Stromal cell of bone marrow (primary cell): ENCODE measurements at regions not wholly inside any gene's neighbourhood (a gene's known extent, or its start where the extent isn't known, plus 50 kb on each side); places are given as distances from the start of the nearest gene placed in this dataset.

ENCODE experiments used
- DNase-seq: peaks from one replicate; pipeline ENCODE4 v3.0.0-alpha.2; 2012; ENCODE audit warnings: low read depth

GRCh38 chr9:120212853-120213200, 367.1 kb downstream of the CDK5RAP2 start:
- no peak for DNase-seq

GRCh38 chr9:120212153-120212852, 367.7 kb downstream of the CDK5RAP2 start:
- no peak for DNase-seq

DNA sequence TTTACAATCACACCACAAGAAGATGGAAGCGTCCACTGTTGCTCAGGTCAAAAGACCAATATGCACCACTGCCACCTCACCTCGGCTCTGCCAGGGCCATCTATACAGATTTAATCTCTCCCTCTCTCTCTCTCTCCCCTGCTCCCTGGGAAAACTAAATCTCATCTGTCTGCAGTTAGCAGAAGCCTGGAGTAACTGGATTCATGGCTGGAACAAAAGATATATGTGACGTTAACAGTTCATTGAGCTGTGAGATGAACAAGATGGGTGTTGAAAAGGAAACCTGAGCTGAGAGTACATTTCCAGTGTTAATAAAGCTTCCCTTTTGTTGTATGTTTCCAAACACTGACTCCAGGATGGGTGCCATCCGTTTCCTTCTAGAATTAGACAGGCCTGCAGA, 369.7 kb downstream of the CDK5RAP2 start:
- DNase-seq, result no peak

DNA sequence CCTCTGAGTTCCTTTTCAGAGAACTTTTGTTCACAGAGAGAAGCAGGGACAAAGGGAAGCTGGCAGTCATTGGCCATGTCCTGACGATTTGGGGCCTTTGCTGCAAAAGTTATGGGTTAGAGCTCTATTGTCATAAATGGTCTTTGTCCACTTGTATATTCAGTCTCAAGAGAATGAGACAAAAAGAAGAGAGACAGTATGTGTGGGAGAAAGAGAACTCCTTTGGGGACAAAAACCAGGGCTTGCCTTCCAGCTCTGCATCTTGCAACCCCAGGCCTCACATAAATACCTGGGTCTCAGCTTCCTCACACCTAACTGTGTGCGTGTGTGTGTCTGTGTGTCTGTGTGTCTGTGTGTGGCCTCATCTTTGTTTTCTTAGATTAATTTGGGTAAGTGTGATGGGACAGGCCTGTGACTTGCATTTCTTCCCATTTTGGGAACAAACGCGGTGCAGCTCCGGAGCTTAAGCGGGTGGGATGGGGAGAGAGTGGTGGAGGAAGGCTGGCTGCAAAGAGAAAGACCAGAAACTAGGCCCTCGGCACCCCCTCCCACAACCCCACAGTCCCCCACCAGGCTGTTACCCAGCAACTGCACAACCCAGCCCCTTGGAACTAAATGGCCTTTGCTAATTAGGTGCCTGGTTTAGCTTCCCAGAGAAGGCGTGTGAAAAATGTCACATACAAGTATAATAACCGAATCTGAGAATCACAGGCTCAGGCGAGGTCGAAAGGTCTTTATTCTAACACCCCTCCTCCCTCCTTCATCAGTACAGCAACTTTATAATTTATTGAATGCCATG, 376.9 kb downstream of the CDK5RAP2 start:
- no peak for DNase-seq

- DNase-seq, result no peak
Observed at GRCh38 chr9:120198027-120198426, 381.9 kb downstream of the CDK5RAP2 start.

DNA sequence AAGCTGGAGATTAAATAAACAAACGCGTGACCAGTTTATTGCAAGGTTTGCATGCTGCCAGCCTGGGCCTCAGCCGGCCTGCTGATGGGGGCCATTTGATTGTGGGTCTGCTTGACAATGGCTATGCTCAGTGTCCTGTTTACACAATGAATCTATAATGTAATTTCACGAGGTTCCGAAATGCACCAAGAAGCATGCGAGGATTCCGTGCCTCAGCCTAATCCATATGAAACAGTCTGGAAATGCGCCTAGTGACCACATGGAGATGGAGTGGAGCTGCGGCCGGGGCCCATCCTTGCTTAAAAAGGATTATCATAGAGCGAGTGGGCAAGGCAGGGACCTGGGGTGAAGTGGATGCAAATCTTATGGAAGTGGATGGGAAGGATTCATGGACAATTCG, 382.4 kb downstream of the CDK5RAP2 start:
- no peak for DNase-seq

DNA sequence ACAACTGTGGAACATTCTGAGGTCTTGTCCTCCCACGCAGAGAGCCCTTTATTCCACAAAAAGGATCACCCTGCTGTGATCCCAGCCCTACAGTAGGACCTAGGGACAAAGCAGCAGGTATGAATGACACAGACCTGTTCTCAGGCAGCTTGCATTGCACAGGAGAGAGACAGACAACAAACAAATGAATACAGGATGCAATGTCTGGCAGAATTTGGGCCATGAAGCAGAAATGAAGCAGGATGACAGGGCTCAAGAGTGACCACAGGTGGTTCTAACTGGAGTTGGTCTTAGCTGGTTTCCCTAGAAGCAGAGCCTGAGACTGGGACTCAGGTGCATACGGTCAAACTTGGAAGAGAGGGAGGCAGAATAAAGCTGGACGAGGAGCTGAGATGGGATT, 388.8 kb downstream of the CDK5RAP2 start:
- DNase-seq, result no peak

GRCh38 chr9:120187758-120188157, 392.2 kb downstream of the CDK5RAP2 start:
- no peak for DNase-seq

DNA sequence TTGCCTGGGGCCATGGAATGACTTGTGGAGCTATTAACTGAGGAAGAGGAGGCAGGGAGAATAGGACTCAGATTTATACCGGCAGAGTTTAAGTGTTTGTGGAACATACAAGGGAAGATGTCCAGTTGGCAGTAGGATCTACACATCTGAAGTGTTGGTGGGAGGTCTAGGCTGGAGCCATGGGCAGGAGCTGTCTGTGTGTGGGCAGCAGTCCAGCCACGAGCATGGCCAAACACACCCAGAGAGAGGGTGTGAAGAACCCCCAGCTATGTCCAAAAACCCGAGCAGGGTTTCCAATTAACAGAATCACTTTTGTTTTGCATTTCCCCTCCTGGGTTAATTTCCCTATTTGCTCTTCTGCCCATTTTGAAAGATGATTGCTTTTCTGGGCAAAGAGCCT, 393.7 kb downstream of the CDK5RAP2 start:
- DNase-seq, result no peak

GRCh38 chr9:120184266-120184665, 395.7 kb downstream of the CDK5RAP2 start:
- no peak for DNase-seq

DNA sequence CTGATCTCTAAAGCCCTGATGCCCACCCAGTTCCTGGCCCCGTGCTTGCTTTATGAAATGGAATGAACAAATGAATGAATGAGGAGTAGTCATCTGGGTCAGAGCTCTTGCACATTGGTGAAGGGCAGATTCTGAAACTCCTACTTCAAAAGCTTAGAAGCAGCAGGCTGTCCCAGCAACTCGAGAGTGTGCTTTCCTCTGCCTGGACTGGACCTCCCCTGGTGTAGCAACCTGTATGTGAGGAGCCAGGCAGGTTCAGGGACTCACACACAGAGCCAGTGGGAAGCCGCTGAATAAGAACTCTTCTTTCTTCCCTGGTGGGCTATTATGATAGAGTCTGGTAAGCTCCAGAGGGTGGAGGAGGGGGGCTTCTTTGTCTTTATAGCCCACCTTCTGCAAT, 396.4 kb downstream of the CDK5RAP2 start:
- DNase-seq, result no peak

DNA sequence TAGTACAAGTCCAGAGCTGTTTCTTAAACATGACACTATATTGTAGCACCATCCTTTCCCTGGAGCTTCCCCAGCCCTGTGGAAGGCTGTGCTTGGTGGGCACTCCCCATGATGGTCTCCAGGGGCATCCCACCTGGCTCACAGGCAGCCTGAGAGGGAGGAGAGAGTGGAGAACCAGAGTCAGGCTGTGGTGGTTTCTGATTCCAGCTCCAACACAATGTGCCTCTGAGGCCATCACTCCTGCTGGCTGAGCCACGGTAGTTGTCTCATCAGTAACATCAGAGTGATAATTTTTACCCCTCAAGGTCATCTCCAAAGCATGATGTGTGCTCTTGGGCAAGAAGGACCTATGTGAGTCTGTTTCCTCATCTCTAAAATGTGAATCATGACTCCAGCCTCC, 398.0 kb downstream of the CDK5RAP2 start:
- DNase-seq, result no peak

- no peak for DNase-seq
Observed at GRCh38 chr9:120177121-120177520, 402.8 kb downstream of the CDK5RAP2 start.

DNA sequence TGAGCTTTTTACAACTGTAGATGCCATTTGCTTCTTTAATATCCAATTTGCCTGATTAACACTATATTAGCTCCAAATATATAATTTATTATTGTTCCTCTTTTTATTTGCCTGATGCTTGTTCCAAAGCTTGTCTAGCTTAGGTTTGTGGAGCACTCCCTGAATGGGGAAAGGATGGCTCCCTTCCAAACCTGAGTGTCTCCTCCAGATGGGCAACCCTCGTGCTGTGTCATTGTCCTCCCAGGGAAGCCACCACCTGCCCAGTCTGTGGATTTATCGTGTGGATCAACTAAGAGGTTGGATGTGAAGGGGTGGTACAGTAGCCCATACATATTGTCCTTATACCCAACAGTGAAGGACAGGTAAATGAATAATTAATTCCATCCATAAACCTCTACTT, 404.9 kb downstream of the CDK5RAP2 start:
- no peak for DNase-seq

DNA sequence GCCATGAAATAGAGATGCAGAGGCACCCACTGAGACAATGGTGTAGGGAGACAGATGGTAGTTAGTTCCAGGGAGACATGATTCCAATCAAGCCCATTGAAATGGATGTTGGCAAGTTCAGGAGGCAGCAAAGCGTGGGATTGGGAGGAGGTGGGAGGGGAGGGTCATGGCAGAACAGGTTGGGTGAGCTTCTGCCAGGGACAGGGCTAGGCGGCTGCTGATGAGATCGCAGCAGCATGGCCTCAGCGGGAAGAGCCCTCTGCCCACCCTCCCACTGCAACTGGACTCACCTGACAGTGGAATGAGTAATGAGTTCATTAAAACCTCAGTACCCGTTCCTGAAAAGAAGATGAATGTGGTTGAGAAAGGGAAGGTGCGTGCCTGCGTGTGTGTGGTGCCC, 418.2 kb downstream of the CDK5RAP2 start:
- DNase-seq, result no peak

- no peak for DNase-seq
Observed at GRCh38 chr9:120158221-120158620, 421.7 kb downstream of the CDK5RAP2 start.

- no peak for DNase-seq
Observed at GRCh38 chr9:120156376-120156775, 423.6 kb downstream of the CDK5RAP2 start.

GRCh38 chr9:120153258-120153657, 426.7 kb downstream of the CDK5RAP2 start:
- DNase-seq, result no peak

DNA sequence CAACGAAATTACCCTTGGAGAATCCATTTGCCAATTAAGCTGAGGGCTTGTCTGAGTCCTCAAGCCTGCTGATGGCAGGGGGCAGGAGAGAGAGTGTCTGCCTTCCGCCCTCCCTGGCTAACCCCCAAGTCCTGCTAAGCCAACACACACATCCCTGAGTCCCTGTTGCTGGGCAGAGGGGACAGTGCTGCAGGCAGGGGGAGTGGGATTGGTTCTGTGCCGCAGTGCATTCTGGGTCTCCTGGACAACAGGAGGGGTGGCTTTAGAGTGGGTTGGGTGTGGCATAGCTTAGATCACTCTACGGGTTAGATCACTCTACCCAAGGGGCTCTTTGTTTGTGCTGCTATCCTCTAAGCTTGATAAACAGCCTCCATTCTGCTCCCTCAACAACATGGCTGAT, 427.7 kb downstream of the CDK5RAP2 start:
- DNase-seq, result no peak

GRCh38 chr9:120151806-120152205, 428.2 kb downstream of the CDK5RAP2 start:
- no peak for DNase-seq

DNA sequence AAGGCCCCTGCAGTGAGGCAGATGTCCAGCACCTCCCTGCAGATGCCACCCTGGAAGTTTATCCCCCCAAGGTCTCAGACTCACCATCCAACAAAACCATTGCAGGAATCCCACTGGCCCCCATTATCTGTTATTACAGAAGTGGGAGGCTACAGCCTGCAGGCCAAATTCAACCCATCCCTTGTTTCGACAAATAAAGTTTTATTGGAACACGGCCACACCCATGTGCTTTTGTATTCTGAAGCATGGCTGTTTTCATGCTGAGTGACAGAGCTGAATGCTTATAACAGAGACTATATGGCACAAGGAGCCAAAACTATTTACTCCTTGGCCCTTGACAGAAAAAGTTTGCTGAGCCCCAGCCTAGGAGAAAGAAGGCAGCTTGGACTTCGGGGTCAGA, 428.8 kb downstream of the CDK5RAP2 start:
- DNase-seq, result no peak

- no peak for DNase-seq
Observed at GRCh38 chr9:120138955-120139354, 441.0 kb downstream of the CDK5RAP2 start.

DNA sequence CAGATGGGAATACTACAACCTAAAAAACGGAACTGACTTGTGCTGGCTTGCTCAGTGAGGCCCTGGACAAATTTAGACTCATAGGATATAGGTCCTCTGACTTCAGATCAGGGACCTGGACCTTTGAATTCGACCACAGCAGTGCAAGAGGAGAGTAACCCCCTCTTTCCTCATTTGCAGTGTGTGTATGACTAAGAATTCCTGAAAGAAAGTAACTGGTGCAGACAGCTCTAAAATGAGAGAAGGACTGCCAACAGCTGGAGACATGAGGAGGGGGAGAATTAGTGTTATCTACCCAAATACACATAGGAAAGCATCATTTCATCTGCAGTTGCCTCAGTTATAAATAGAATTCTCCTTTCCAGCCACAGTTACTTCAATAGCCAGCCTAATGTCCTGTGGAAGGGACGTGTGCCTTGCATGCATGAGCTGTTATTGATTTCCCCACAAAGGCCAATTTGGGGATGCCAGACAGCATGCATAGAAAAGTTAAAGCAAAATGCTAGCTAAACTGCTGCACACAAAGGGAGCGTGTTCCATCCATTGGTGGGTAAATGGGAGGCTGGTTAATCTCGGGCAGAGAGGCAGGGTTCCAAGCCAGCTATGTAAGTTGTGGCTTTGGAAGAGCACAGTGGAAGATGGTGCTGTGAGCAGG, 442.7 kb downstream of the CDK5RAP2 start:
- no peak for DNase-seq
